ENCODE measurements at regions not wholly inside any gene's neighbourhood (a gene's known extent, or its start where the extent isn't known, plus 50 kb on each side); places are given as distances from the start of the nearest gene placed in this dataset.

GRCh38 chr10:121335386-121335925, 262.8 kb downstream of the FGFR2 start:
- FAIRE-seq (no peak), DNase-seq (ENCODE audit: low read depth, low spot score) (no peak)
- dilution Hi-C loops (cut with MboI; ENCODE audit: extremely low pct_ligation_motif_present, low sequenced_read_pairs), result no loop called here

GRCh38 chr10:121337427-121337826, 260.8 kb downstream of the FGFR2 start:
- Histone ChIP-seq H3K9ac (ENCODE audit: control insufficient read depth, extremely low read depth, insufficient read depth, low read length) (no peak overlapping the region), H4K20me1 (ENCODE audit: control insufficient read depth, extremely low read depth, insufficient read depth, low read length) (no peaks in the 10 kb centered on the region), H3K4me1 (ENCODE audit: control insufficient read depth, extremely low read depth, insufficient read depth, low read length) (peaks cover 22% of the 10 kb centered on the region), H3K79me2 (ENCODE audit: control insufficient read depth, insufficient read depth, low read length) (no peaks in the 10 kb centered on the region), H3K9me3 (ENCODE audit: control insufficient read depth, low read depth, low read length) (no peaks in the 10 kb centered on the region), H3K27ac (ENCODE audit: control insufficient read depth, insufficient read depth, low read length) (no peak overlapping the region), H3K9me1 (ENCODE audit: control insufficient read depth, extremely low read depth, insufficient read depth, low read length) (no peaks in the 10 kb centered on the region), H2AFZ (ENCODE audit: control insufficient read depth, low read length) (no peak overlapping the region), H3K36me3 (ENCODE audit: control insufficient read depth in 2 of 2, extremely low read depth in 1 of 2, insufficient read depth in 2 of 2, low read length in 2 of 2) (no peaks in the 10 kb centered on the region), H3K4me2 (ENCODE audit: control insufficient read depth, extremely low read depth, insufficient read depth, low read depth, low read length) (no peak overlapping the region), H3K4me3 (ENCODE audit: control insufficient read depth in 2 of 3, extremely low read depth in 1 of 3, insufficient read depth in 2 of 3, low read depth in 1 of 3, low read length in 3 of 3) (no peak overlapping the region), H3K27me3 (ENCODE audit: control insufficient read depth, extremely low read depth, insufficient read depth, low read length) (no peaks in the 10 kb centered on the region)
- DNase-seq (ENCODE audit: low read depth, low spot score) (no peak), FAIRE-seq (no peak)
- dilution Hi-C loops (cut with MboI; ENCODE audit: extremely low pct_ligation_motif_present, low sequenced_read_pairs), result no loop called here
- TF ChIP-seq CTCF (optimal IDR thresholded peaks at IDR 0.05 in 1 of 3, IDR thresholded peaks at IDR 0.05 in 1 of 3, conservative IDR thresholded peaks at IDR 0.05 in 1 of 3; ENCODE audit: extremely low read depth in 1 of 3, insufficient read depth in 2 of 3, low read length in 3 of 3), result no peak
- TF ChIP-seq EZH2 (IDR thresholded peaks at IDR 0.05; ENCODE audit: low read length), result no peak

More at GRCh38 chr10:121335386-121335925, 262.8 kb downstream of the FGFR2 start:
- no peak for TF ChIP-seq CTCF (optimal IDR thresholded peaks at IDR 0.05 in 1 of 3, IDR thresholded peaks at IDR 0.05 in 1 of 3, conservative IDR thresholded peaks at IDR 0.05 in 1 of 3; ENCODE audit: extremely low read depth in 1 of 3, insufficient read depth in 2 of 3, low read length in 3 of 3)
- no peak for TF ChIP-seq EZH2 (IDR thresholded peaks at IDR 0.05; ENCODE audit: low read length)
- no peak overlapping the region for H3K27ac ChIP-seq (ENCODE audit: control insufficient read depth, insufficient read depth, low read length)
- H3K9ac ChIP-seq (ENCODE audit: control insufficient read depth, extremely low read depth, insufficient read depth, low read length), result no peak overlapping the region
- H3K4me3 ChIP-seq (ENCODE audit: control insufficient read depth in 2 of 3, extremely low read depth in 1 of 3, insufficient read depth in 2 of 3, low read depth in 1 of 3, low read length in 3 of 3), result no peak overlapping the region
- no peak overlapping the region for H2AFZ ChIP-seq (ENCODE audit: control insufficient read depth, low read length)
- no peaks in the 10 kb centered on the region for H3K79me2 ChIP-seq (ENCODE audit: control insufficient read depth, insufficient read depth, low read length)
- H3K9me3 ChIP-seq (ENCODE audit: control insufficient read depth, low read depth, low read length), result no peaks in the 10 kb centered on the region
- peaks cover 33% of the 10 kb centered on the region for H3K4me1 ChIP-seq (ENCODE audit: control insufficient read depth, extremely low read depth, insufficient read depth, low read length)
- H3K4me2 ChIP-seq (ENCODE audit: control insufficient read depth, extremely low read depth, insufficient read depth, low read depth, low read length), result no peak overlapping the region
- H3K9me1 ChIP-seq (ENCODE audit: control insufficient read depth, extremely low read depth, insufficient read depth, low read length), result no peaks in the 10 kb centered on the region
- H4K20me1 ChIP-seq (ENCODE audit: control insufficient read depth, extremely low read depth, insufficient read depth, low read length), result no peaks in the 10 kb centered on the region
- H3K27me3 ChIP-seq (ENCODE audit: control insufficient read depth, extremely low read depth, insufficient read depth, low read length), result no peaks in the 10 kb centered on the region
- H3K36me3 ChIP-seq (ENCODE audit: control insufficient read depth in 2 of 2, extremely low read depth in 1 of 2, insufficient read depth in 2 of 2, low read length in 2 of 2), result no peaks in the 10 kb centered on the region
